ENCODE measurements at regions not wholly inside any gene's neighbourhood (a gene's known extent, or its start where the extent isn't known, plus 50 kb on each side); places are given as distances from the start of the nearest gene placed in this dataset.

DNA sequence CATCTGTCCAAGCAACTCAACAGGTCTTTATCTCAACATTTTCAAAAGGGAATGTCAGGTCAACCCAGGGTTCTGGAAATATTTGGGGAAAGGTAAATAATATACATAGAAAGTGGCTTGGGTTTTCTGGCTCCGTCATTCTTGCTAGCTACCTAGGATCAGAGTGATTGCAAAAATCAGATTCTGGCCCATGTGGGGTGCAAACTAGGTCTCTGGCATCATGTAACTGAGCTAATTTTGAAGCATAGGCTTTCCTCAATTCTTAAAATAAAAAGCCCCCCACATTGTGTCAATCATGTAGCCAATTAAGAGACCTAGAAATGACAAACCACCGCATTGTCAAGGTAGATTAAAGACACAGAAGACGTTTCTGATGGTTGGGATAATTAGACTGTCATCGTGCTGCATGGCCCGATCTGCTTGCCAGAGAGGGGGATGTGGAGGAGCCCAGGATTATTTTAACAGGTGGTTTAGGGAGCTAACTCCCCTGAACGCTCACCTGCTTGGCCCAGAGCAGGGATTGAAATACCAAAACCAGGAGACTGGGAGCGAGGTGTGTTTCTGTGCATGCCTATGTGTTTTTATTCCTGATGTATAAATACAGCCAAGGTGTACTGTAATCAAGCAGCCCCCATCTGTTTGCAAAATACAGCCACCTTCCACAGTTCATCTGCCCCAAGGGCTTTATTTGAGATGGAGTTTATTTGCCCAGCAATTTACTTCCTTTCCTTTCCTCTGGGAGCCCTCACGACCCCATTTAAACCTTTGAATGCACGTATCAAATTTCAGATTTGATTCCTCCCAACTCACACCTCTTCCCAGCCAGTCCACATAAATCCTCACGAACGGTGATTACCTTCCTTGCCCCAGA lies 189.5 kb downstream of the TTC8 start:
- DNase-seq (ENCODE audit: low read depth in 1 of 2, low spot score in 1 of 2), result no peak

- DNase-seq (ENCODE audit: low read depth in 1 of 2, low spot score in 1 of 2), result no peak
Measured at GRCh38 chr14:89014569-89014850, 190.1 kb downstream of the TTC8 start.

- no peak for DNase-seq (ENCODE audit: low read depth in 1 of 2, low spot score in 1 of 2)
Measured at GRCh38 chr14:89015016-89015415, 190.6 kb downstream of the TTC8 start.

GRCh38 chr14:89017417-89017816 lies 193.0 kb downstream of the TTC8 start:
- no peak for DNase-seq (ENCODE audit: low read depth in 1 of 2, low spot score in 1 of 2)

DNA sequence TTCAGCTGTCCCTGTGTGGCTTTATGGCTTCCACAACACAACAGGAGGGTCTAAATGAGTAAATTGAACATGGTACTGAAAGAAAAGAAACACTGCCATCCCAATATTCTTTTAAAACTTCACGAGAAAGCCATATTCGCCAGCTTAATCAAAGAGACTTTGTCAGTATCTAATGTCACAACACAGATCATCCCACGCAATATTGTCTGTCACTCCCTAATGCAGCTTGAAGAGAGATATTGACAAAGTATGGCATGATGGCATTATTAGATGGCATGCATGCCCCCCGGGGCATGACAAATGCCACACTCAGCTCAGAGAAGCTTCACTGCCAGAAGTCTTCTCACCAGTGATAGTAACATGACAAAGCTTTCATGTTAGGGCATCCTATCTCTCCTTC lies 197.8 kb downstream of the TTC8 start:
- DNase-seq (ENCODE audit: low read depth in 1 of 2, low spot score in 1 of 2), result no peak

DNA sequence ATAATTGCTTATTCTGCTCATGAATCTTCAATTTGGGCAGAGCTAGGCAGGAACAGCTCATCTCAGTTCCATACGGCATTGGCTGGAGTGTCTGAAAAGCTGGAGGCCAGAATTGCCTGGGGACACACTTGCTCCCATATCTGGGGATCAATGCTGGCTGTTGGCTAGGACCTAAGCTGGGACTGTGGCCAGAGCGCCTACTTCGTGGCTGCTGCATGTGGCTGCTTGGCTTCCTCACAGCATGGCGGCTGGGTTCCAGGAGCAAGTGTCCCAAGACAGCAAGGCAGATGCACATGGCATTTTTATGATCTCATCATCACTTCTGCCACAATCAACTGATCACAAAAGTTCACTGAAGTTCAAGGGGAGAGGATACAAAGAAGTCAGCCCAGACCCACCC lies 200.2 kb downstream of the TTC8 start:
- no peak for DNase-seq (ENCODE audit: low read depth in 1 of 2, low spot score in 1 of 2)

GRCh38 chr14:89025561-89026236 lies 201.2 kb downstream of the TTC8 start:
- no peak for DNase-seq (ENCODE audit: low read depth in 1 of 2, low spot score in 1 of 2)

GRCh38 chr14:89027097-89027740 lies 202.8 kb downstream of the TTC8 start:
- peak; percentile 30 to 33 for DNase-seq (ENCODE audit: low read depth in 1 of 2, low spot score in 1 of 2)

- no peak for DNase-seq (ENCODE audit: low read depth in 1 of 2, low spot score in 1 of 2)
Measured at GRCh38 chr14:89028462-89029134, 204.1 kb downstream of the TTC8 start.

DNA sequence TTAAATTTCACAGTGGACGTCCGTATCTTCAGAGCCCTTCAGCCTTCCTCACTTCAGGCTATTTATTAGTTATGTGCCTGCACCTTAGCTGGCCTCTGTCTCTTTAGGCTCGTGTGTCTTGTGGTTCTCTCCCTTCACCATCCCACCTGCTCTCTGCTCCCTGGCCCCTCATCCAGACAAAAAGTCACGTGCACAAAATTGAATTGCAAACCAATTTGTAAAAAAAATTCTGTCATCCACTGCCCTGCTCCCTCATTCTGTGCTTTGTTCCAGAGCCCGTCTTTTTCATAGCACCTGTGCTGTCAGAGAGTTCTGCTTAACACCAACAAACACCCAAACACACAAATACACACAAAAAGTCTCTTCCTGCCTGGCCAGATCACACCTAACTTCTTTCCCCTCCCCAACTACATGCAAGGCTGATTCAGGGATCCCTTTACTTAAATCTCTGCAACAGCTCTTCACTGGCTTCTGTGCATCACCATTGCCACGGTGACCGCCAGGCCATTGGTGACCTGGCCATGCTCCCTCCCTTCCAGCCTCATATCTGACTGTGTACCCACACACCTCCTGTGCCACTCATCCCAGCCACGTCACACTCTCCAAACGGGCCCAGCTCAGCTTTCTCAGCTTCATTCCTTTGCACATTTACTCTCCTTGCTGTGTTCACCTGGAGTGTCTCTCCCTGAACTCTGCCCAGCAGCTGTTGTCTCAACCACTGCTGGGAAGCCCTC lies 205.7 kb downstream of the TTC8 start:
- DNase-seq (ENCODE audit: low read depth in 1 of 2, low spot score in 1 of 2), result no peak

DNA sequence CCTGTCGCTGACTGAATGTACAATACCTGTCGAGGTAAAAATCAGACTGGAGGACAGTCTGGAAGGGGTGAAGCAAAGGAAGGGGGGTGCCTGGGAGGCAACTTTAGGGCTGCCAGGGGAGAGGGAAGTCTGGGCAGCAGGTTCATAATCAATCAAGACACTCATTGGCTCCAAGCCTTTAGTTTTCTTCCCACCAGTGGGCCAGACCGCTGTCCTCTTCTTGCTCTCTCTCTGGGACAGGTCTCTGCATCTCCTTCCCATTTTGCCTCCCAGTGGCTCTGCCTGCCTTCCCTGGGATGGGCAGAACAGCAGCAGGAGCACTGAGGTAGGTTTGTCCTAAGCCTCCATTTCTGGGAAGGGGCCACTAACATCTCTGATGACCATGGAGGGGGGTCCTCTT lies 206.5 kb downstream of the TTC8 start:
- DNase-seq (ENCODE audit: low read depth in 1 of 2, low spot score in 1 of 2), result no peak

GRCh38 chr14:89032086-89032649 lies 207.7 kb downstream of the TTC8 start:
- DNase-seq (ENCODE audit: low read depth in 1 of 2, low spot score in 1 of 2), result no peak

- DNase-seq (ENCODE audit: low read depth in 1 of 2, low spot score in 1 of 2), result no peak
Measured at GRCh38 chr14:89033756-89034155, 209.3 kb downstream of the TTC8 start.

DNA sequence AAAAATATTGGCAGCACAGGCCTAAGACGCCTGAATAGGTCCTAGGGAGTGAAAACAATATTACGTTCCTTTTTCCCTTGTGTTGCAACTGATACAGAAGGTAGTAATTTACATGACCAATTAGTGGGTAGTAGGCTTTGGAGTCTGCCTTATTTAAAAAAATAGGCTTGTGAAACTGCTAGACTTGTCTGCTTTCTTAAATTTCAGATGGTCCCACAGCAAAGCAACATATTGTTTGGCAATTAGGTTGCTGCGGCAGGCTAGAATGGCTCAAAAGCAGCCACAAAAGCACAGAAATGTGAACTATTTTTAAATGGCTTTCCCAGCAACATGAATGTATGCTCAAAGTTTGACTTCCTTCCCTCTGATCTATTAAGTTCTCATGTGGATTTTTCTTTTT lies 211.9 kb downstream of the TTC8 start:
- DNase-seq (ENCODE audit: low read depth in 1 of 2, low spot score in 1 of 2), result no peak

GRCh38 chr14:89037065-89037464 lies 212.6 kb downstream of the TTC8 start:
- DNase-seq (ENCODE audit: low read depth in 1 of 2, low spot score in 1 of 2), result no peak

DNA sequence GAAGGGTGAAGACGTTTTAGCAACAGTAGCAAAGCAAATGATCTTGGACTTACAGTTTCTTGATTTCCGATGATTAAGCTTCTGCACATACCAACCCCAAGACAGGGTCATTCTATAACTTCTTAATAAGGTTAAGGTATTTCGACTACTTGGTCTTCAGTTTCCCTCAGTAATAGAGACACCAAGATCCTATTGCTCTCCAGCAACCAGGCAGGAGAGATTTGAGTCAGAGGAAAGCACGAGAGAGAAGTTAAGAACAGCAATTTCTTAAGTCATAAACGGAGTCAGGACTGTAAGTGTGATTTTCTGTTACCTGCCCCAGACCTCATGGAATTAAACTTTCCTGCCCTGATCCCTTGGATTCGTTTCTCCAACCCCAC lies 215.6 kb downstream of the TTC8 start:
- no peak for DNase-seq (ENCODE audit: low read depth in 1 of 2, low spot score in 1 of 2)

GRCh38 chr14:89040460-89041256 lies 216.2 kb downstream of the TTC8 start:
- DNase-seq (ENCODE audit: low read depth in 1 of 2, low spot score in 1 of 2), result peak; percentile 79 to 83

- no peak for DNase-seq (ENCODE audit: low read depth in 1 of 2, low spot score in 1 of 2)
Measured at GRCh38 chr14:89041257-89041582, 216.8 kb downstream of the TTC8 start.

DNA sequence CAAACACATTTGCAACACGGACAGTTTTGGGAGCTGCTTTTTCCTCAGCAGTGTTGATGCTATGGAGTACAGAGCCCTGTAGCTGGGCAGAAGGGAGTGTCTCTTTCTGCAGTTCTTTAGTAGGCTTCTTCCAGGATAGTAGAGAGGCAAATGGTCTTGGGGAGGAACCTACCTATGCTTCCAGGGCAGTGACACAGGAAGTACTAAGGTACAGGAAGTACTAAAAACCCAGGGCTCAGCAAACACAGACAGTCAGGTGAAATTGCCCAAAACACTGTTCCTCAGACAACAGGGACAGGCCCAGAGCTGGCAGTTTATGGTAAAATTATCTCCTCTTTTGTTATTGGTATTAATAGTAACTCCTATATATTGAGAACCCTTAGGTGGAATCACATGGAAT lies 217.6 kb downstream of the TTC8 start:
- DNase-seq (ENCODE audit: low read depth in 1 of 2, low spot score in 1 of 2), result no peak

DNA sequence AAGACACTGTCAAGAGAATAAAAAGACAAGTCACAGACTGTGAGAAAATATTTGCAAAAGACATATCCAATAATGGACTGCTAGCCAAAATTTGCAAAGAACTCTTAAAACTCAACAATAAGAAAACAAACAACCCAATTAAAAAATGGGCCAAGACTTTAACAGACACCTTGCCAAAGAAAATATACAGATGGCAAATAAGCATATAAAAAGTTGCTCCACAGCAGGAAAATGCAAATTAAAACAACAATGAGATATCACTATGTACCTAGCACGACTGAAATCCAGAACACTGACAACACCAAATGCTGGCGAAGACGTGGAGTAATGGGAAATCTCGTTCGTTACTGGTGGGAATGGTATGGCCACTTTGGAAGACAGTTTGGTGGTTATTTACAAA lies 228.9 kb downstream of the TTC8 start:
- no peak for DNase-seq (ENCODE audit: low read depth in 1 of 2, low spot score in 1 of 2)

Measured in activated CD4-positive, alpha-beta T cell treated with anti-CD3 and anti-CD28 coated beads, Interleukin-2, amount 50 U/mL, for 24 hours (primary cell).